CD4-positive, alpha-beta T cell treated with Interleukin-15 for 4 hours (primary cell): ENCODE measurements at regions not wholly inside any gene's neighbourhood (a gene's known extent, or its start where the extent isn't known, plus 50 kb on each side); places are given as distances from the start of the nearest gene placed in this dataset.

Experiments
- DNase-seq: peaks from one replicate; pipeline ENCODE4 v3.0.0-alpha.2; 2020; ENCODE audit warnings: low spot score

- no peak for DNase-seq
Measured at GRCh38 chr11:128262463-128263345, 324.7 kb downstream of the ETS1 start.

GRCh38 chr11:128261011-128261421 is 326.3 kb downstream of the ETS1 start:
- DNase-seq = no peak

- no peak for DNase-seq
Measured at GRCh38 chr11:128260398-128260797, 327.0 kb downstream of the ETS1 start.

DNA sequence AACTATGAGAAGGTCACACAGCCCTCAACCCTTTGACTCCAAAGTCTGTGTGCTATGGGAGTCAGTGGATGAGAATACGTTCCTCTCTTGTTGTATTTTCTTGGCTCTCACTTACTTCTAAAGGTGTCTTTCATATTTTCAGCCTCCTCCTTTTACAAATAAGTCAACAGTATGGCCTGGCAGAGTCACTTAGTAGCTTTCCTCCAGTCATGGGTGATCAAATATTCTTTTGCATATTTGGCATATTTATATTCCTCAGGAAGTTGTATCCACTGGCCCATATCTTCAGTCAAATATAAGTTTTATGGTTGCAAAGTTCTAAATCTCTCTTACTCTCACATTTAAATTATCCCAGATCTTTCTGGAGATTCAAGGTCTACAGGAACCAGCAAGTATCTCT is 327.5 kb downstream of the ETS1 start:
- DNase-seq = no peak

GRCh38 chr11:128254941-128255340 is 332.4 kb downstream of the ETS1 start:
- no peak for DNase-seq

DNA sequence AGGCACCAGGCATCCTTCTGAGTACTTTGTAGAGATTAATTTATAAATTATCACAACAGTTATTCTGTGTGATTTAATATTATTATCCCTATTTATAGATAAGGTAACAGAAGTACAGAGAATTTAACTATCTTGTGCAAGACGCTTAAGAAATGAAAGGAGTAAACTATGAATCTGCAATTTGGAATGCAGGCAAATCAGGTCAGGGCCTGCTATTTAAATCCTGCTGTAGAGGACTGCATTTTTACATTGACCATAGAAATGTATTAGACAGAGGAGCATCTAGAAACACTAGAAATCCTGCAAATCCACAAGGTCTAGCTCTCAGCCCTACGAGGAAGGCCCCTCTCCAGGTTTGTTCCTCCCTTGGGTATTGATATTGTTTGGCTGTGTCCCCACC is 336.2 kb downstream of the ETS1 start:
- no peak for DNase-seq

GRCh38 chr11:128250482-128250881 is 336.9 kb downstream of the ETS1 start:
- no peak for DNase-seq

DNA sequence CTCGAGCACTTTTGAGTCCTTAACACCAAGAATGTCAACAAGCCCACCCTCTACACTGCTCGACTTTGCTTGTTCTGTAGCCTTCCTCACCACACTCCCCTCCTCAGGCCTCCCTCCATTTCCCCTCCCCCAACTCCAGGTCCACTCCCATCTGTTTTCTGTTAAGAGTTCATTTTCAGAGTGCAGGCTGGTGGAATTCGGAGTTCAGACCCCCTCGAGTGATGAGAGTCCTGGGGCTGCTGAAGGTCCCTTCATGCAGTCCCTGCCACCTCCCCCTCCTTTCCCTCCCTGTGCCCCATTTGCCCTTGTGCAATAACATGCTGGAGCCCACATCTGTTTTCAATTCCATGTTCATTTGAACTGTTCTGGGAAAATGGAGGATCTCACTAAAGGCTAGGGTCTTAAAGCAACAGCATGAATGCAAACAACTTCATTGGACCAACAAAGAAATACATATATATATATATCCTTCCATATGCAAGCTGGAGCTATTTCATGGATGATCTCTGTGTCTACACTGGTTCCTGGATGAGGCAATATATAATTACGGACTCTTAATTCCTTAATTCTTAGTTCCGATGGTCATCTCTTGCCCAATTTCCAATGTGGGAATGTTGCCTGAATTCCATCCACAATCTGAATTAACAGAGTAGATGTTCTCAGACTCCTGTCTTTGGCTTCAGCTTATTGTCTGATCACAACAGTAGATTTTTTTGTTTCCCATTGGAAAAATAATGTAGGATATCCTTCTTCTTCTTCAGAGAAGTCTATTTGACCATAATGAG is 340.4 kb downstream of the ETS1 start:
- no peak for DNase-seq

DNA sequence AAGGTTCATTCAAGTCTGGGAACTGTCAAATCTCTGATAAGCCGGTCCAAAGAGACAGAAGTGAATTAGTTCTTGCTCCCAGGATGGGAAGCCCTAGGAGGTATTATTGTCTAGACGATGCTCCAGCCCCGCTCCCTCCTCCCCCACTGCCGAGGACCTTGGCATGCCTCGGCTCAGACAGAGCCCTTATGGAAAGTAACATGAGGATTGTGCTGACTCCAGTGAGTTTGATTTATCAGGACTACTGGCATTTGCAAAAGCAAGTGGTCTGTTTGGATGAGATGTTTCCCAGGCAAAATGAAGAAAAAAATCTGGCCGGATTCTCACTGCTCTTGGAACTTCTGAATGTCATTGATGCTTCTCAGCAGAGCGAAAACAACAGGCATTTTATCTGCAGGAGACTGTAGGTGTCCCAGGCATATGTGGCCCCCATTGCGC is 341.0 kb downstream of the ETS1 start:
- no peak for DNase-seq

GRCh38 chr11:128244871-128245270 is 342.5 kb downstream of the ETS1 start:
- no peak for DNase-seq

DNA sequence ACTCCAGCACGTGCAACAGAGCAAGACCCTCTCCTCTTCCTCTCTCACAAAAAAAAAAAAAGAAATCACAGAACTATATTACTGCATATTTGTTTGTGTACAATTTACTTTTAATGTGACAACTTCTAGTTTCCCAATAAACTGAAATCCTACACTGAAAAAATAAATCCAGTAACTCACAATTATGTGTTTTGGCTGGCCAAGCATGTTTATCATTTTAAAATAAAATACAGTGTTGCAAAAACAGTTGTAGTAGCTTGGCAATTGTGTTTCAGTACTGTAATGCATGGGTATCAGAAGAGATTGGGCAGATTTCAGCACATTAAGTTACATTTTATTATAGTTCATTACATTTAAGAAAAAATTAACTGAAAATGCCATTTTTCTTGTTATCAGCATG is 344.9 kb downstream of the ETS1 start:
- no peak for DNase-seq

DNA sequence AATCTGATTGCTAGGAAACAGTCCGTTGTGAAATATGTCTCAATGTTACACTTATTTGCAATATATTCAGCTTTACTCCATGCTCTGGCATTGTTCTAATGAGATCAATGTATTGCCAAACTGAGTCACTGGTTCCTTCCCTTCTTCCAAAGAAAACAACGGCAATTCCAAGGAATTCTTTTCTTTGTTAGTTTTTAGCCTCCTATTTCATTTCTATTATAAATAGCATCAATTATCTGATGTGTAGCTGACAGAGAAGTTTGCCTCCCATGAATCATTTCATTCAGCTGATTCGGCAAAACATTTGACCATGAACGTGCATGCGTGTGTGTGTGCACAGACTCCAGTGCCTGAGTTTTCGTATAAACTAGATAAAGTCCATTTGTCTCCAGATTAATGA is 346.8 kb downstream of the ETS1 start:
- no peak for DNase-seq

GRCh38 chr11:128239306-128239705 is 348.1 kb downstream of the ETS1 start:
- DNase-seq = no peak

- no peak for DNase-seq
Measured at GRCh38 chr11:128238521-128239265, 348.7 kb downstream of the ETS1 start.

DNA sequence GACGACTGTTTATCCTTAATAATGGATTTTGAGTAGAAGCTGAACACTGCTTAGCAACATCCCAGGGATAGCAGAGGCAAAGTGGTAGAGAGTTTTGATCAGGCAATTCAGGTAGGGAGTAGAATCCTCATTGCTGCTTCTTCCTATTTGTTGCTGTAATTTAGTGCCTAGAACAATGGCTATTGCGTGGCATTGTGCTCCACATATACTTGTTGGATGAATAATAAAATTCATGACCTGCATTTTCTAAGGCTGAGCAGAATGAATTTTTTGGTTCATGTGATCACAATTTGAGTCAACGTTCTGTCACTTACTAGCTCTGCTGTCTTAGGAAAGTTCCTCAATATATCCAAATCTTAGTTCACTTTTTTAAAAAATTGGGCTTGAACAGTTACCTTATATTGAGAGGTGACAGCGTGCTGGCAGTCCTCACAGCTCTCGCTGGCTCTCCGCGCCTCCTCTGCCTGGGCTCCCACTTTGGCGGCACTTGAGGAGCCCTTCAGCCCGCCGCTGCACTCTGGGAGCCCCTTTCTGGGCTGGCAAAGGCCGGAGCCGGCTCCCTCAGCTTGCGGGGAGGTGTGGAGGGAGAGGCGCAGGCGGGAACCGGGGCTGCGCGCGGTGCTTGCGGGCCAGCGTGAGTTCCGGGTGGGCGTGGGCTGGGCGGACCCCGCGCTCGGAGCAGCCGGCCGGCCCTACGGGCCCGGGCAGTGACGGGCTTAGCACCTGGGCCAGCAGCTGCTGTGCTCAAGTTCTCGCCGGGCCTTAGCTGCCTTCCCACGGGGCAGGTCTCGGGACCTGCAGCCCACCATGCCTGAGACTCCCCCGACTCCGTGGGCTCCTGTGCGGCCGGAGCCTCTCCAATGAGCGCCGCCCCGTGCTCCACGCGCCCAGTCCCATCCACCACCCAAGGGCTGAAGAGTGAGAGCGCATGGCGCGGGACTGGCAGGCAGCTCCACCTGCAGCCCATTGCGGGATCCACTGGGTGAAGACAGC is 350.6 kb downstream of the ETS1 start:
- no peak for DNase-seq

GRCh38 chr11:128235958-128236357 is 351.4 kb downstream of the ETS1 start:
- DNase-seq = no peak

DNA sequence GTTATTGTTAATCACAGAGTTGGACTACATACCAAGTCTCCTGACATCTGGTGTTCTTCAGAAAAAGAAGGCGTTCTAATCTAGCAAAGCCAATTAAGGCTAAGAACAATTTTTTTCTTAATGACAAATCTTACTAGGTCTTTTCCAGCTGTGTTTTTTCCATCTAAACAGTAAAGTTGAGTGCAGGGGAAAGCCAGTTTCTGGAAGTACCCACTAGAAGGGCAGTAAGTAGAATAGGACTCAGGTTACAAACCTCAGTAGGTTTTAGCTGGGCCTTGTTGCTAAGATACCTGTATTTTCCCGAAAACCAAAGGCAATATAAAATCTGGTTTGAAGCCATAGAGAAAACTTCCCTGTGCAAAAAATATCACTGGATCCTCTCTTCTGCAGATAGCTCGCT is 351.9 kb downstream of the ETS1 start:
- no peak for DNase-seq

DNA sequence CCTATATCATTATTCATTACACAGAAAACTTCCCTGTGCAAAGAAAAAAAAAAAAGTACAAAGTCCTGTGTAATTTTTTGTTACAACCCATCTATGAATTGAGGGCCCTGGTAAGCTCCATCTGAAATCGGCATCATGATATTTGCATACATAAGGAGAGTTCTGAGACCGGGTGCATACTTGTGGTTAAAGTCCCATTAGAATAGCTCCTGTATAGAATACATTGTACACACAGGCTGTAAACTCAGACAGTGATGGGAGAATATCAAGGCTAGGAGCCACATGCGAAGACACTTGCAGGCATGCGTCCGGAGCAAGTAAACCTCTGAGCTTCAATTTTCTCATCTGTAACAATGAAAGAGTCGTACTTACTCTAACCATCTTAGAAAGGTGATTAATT is 353.2 kb downstream of the ETS1 start:
- no peak for DNase-seq

- DNase-seq = no peak
Measured at GRCh38 chr11:128232588-128232987, 354.8 kb downstream of the ETS1 start.

- DNase-seq = no peak
Measured at GRCh38 chr11:128231845-128232410, 355.4 kb downstream of the ETS1 start.

GRCh38 chr11:128227466-128227865 is 359.9 kb downstream of the ETS1 start:
- no peak for DNase-seq
